ENCODE measurements at regions not wholly inside any gene's neighbourhood (a gene's known extent, or its start where the extent isn't known, plus 50 kb on each side); places are given as distances from the start of the nearest gene placed in this dataset.

DNA sequence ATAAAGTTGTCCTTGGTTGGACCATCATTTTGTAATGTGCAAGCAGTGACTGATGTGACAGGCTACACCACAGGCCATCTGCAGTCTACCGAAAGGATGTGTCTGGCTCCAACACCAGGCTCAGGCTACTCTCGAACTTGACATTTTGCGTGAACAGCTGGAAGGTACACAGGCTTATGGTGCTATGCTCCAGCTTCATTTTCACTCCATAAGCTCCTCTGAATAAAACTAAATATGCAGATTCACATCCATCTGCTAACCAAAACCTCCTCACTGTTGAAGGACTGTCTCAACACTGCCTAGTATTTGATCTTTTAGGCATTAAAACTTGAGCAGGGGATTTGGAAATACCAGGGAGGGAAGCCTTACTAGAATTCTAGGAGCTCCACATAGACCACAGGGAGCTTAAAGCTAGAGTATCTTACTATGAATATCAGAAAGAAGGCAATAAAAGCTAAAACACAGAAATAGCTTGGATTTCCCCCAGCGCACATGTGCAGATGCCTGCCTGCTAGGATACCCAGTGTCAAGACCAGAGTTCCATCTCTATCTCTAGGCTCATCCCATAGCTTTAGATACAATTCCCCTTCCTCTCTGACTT is 383.9 kb upstream of the FAT3 start:
- Histone ChIP-seq H3K27me3 (no peaks in the 10 kb centered on the region), H3K4me3 (no peak overlapping the region), H3K36me3 (no peaks in the 10 kb centered on the region), H3K4me1 (no peaks in the 10 kb centered on the region), H3K9me3 (no peaks in the 10 kb centered on the region), H3K27ac (no peak overlapping the region)
- TF ChIP-seq, protein P1, sequence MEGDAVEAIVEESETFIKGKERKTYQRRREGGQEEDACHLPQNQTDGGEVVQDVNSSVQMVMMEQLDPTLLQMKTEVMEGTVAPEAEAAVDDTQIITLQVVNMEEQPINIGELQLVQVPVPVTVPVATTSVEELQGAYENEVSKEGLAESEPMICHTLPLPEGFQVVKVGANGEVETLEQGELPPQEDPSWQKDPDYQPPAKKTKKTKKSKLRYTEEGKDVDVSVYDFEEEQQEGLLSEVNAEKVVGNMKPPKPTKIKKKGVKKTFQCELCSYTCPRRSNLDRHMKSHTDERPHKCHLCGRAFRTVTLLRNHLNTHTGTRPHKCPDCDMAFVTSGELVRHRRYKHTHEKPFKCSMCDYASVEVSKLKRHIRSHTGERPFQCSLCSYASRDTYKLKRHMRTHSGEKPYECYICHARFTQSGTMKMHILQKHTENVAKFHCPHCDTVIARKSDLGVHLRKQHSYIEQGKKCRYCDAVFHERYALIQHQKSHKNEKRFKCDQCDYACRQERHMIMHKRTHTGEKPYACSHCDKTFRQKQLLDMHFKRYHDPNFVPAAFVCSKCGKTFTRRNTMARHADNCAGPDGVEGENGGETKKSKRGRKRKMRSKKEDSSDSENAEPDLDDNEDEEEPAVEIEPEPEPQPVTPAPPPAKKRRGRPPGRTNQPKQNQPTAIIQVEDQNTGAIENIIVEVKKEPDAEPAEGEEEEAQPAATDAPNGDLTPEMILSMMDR (IDR thresholded peaks at IDR 0.05), result no peak
- DNase-seq (ENCODE audit: low spot score in 2 of 2), result no peak
- intact Hi-C loops (cut with DNase I), result no loop called here

DNA sequence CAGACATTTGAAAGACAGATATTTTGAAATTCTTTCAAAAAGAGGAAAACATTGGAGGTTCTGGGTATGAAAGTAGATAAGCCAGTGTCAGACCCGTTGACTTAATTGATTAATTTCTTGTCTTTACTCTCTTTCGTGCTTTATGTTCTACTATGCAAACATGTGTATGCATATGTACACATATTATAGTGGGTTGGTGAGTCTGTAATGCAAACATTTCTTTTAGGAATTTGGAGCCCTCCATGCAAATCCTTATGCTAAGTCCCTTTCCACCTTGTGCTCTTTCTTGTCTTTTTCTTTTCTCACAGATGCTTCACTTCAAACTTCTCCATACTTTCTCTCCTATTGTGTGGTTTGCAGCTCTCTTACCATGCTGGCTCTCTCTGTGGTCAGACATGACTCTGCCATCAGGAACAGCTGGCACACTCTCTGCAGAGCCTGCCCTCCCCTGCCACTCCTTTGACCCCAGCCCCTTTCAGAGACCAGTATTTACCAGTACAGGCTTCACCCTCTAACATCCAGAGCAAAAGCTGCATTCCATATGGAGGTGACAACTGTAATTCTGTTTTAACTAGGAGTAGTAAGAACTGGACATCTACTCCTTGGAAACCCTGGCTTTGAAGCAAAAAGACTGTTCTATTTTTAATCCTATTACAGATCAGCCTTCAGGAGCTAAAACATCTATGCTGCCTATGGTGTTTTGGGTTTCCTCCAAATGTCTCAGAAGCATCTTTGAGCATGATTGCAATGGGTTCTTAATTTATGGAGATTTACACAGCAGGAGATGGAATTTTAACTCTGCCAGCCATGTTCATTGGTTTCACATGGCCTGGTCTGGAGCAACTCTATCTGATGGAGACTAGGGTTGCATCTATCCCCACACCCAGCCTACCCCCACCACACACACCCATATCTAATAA is 386.9 kb upstream of the FAT3 start:
- TF ChIP-seq, protein P1 (IDR thresholded peaks at IDR 0.05), result no peak
- Histone ChIP-seq H3K27me3 (no peaks in the 10 kb centered on the region), H3K9me3 (no peaks in the 10 kb centered on the region), H3K36me3 (no peaks in the 10 kb centered on the region), H3K4me3 (no peak overlapping the region), H3K27ac (no peak overlapping the region), H3K4me1 (no peaks in the 10 kb centered on the region)
- intact Hi-C loops (cut with DNase I), result no loop called here
- DNase-seq (ENCODE audit: low spot score in 2 of 2), result no peak

DNA sequence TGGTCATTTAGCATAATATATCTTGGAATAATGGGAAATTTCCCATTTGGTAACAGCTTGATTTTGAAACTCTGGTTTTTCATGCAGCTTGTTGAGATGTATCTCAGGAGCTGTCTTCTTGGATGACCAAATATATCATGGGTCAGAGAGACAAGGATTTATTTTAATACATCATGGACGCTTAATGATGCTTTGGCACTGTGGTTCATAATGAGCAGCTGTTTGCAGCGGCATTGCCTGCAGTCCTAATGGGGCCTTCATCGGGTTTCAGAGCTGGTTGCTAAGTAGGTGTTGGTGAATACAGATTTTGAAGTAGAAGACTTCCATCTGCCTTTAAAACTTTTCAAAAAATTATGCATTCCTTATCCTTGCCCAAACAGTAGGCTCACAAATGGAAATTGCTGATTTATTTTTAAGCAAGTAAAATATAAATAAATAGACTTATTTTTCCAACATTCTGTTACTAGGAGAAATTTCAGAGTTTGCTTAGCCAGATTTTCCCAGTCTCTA is 389.5 kb upstream of the FAT3 start:
- H3K27me3 ChIP-seq, result no peaks in the 10 kb centered on the region
- no peaks in the 10 kb centered on the region for H3K9me3 ChIP-seq
- no peaks in the 10 kb centered on the region for H3K36me3 ChIP-seq
- H3K27ac ChIP-seq, result no peak overlapping the region
- DNase-seq (ENCODE audit: low spot score in 2 of 2), result no peak
- no peaks in the 10 kb centered on the region for H3K4me1 ChIP-seq
- TF ChIP-seq, protein P1 (IDR thresholded peaks at IDR 0.05), result no peak
- no peak overlapping the region for H3K4me3 ChIP-seq
- intact Hi-C loops (cut with DNase I), result no loop called here

DNA sequence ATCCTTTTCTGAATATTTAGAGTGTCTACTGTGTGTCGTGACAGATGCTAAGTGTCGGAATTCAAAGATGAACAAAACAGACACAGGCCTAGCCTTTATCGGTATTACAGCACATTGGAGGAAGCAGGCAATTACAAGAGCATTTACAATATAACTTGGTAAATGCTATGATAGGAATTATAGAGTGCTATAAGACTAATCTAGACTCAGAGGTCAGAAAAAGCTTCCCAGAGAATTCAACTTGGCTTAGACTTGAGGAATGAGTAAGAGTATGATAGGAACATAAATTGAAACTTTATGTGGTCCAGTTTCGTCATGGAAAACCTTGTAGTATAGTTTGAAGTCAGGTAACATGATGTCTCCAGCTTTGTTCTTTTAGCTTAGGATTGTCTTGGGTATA is 395.7 kb upstream of the FAT3 start:
- no peak overlapping the region for H3K4me3 ChIP-seq
- intact Hi-C loops (cut with DNase I), result no loop called here
- H3K9me3 ChIP-seq, result no peaks in the 10 kb centered on the region
- DNase-seq (ENCODE audit: low spot score in 2 of 2), result no peak
- no peaks in the 10 kb centered on the region for H3K27me3 ChIP-seq
- no peaks in the 10 kb centered on the region for H3K4me1 ChIP-seq
- TF ChIP-seq, protein P1 (IDR thresholded peaks at IDR 0.05), result no peak
- no peaks in the 10 kb centered on the region for H3K36me3 ChIP-seq
- no peak overlapping the region for H3K27ac ChIP-seq

DNA sequence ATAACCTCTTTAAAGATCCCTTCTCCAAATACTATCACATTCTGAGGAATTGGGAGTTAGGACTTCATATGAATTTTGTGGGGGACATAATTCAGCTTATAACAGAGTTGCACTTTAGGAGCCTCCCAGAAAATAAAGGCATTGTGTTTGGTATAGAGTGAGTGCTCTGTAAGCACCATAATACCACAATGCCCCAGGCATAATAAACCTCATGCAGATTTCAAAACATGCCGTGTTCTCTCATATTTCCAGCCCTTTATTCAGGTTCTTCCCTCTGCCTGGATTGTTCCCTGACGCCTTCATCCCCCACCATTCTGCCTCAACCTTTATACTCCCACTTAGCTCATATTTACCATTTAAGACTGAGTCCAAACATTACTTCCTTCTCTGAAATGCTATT is 398.8 kb upstream of the FAT3 start:
- TF ChIP-seq, protein P1 (IDR thresholded peaks at IDR 0.05), result no peak
- intact Hi-C loops (cut with DNase I), result no loop called here
- no peaks in the 10 kb centered on the region for H3K27me3 ChIP-seq
- no peak overlapping the region for H3K4me3 ChIP-seq
- no peaks in the 10 kb centered on the region for H3K9me3 ChIP-seq
- no peaks in the 10 kb centered on the region for H3K4me1 ChIP-seq
- no peak overlapping the region for H3K27ac ChIP-seq
- DNase-seq (ENCODE audit: low spot score in 2 of 2), result no peak
- H3K36me3 ChIP-seq, result no peaks in the 10 kb centered on the region

All from ascending aorta (tissue), 2 donors.